Fibroblast of mammary gland (primary cell): ENCODE measurements at regions not wholly inside any gene's neighbourhood (a gene's known extent, or its start where the extent isn't known, plus 50 kb on each side); places are given as distances from the start of the nearest gene placed in this dataset.
"Not testable (repeated sequence)": the region's sequence is repeated elsewhere in the genome, so short reads cannot be mapped to it uniquely, and the experiment has no call there.

ENCODE experiments used
- DNase-seq: peaks from one replicate; pipeline ENCODE4 v3.0.0-alpha.2; 2010; ENCODE audit warnings: low read depth
- H3K4me3 ChIP-seq: 2 replicates; pipeline ENCODE4 v1.5.1; 2011; ENCODE audit warnings: low read depth, mild to moderate bottlenecking, low read length, moderate library complexity; ENCODE audit not compliant: control insufficient read depth
- CTCF ChIP-seq: conservative IDR thresholded peaks from 2 replicates; pipeline ENCODE4 v1.5.1; 2011; ENCODE audit warnings: low read depth, low read length, inconsistent platforms; ENCODE audit not compliant: control insufficient read depth, insufficient read depth

- H3K4me3 ChIP-seq = no peak overlapping the region
- no peak for DNase-seq
- TF ChIP-seq CTCF = no peak
Measured at GRCh38 chr1:188769936-188770335, 1707.7 kb downstream of the BRINP3 start.

GRCh38 chr1:188778578-188778977 is 1699.1 kb downstream of the BRINP3 start:
- no peak overlapping the region for H3K4me3 ChIP-seq
- DNase-seq = no peak
- no peak for TF ChIP-seq CTCF

GRCh38 chr1:188782220-188782841 is 1695.3 kb downstream of the BRINP3 start:
- no peak overlapping the region for H3K4me3 ChIP-seq
- peak; percentile 9 for TF ChIP-seq CTCF
- peak; percentile 1 for DNase-seq

- H3K4me3 ChIP-seq = no peak overlapping the region
- no peak for DNase-seq
- no peak for TF ChIP-seq CTCF
Measured at GRCh38 chr1:188794969-188795368, 1682.7 kb downstream of the BRINP3 start.

GRCh38 chr1:188812153-188812552 is 1665.5 kb downstream of the BRINP3 start:
- not testable (repeated sequence) for DNase-seq, H3K4me3 ChIP-seq

GRCh38 chr1:188812836-188813573 is 1664.7 kb downstream of the BRINP3 start:
- DNase-seq, H3K4me3 ChIP-seq: not testable (repeated sequence)

- no peak overlapping the region for H3K4me3 ChIP-seq
- no peak for DNase-seq
- TF ChIP-seq CTCF = no peak
Measured at GRCh38 chr1:188817814-188818213, 1659.8 kb downstream of the BRINP3 start.

- DNase-seq = no peak
- H3K4me3 ChIP-seq = no peak overlapping the region
- no peak for TF ChIP-seq CTCF
Measured at GRCh38 chr1:188822248-188822647, 1655.4 kb downstream of the BRINP3 start.
